Coronary artery (tissue), 2 donors: ENCODE measurements at regions not wholly inside any gene's neighbourhood (a gene's known extent, or its start where the extent isn't known, plus 50 kb on each side); places are given as distances from the start of the nearest gene placed in this dataset.

Experiments
- DNase-seq: peaks from one replicate; pipeline ENCODE4 v3.0.0-alpha.2; 2017; ENCODE audit warnings: low spot score
- H3K27ac ChIP-seq, 2 donors: fragments of 200-600 bp; sonication (generic); one replicate each; pipeline ENCODE4 v1.5.1; 2016 to 2019
- H3K4me3 ChIP-seq: fragments of 200-600 bp; sonication (generic); 2 replicates; pipeline ENCODE4 v1.5.1; 2016; ENCODE audit warnings: mild to moderate bottlenecking, moderate library complexity
- TF ChIP-seq, protein P1 (sequence below): fragments of 200-600 bp; sonication (generic); IDR thresholded peaks from one replicate; pipeline ENCODE4 v1.5.1; 2019; ENCODE audit warnings: antibody characterized with exemption

DNA sequence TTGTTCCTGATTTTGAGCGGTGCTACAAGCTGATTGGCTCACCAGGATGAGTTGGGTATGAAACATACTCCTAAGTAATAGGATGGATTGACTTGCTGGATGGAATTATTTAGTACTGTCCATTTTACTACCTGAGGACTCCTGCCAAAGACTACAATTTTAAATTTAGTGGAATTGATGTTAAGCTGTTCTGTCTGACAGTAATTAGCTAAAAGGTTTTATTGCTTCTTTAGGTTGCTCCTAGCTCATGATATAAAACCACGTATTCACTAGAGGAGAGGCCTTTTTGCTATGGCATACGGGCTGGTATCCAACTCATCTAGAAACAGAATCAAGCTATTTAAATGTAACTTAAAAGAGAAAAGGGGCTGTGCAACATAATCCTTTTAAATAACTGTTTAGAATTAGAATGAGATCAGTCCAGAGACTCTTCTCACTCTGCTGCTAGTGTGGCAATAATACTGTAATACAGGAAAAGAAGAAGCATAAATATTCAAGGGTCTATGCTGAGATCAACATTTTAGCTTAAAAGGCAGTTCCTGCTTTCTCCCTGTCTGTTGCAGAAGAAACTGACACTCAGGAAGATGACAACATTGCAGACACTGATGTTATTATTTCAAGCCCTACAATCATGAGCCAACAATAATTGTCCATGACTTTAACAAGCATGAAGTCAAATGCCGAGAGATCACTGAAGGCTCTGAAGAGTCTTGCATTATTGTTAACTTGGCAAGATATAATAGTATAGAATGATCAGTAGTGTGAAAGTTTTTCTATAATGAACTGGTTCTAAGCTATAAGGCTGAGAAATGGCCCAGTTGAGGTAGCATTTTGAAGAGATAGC, 258.7 kb upstream of the ADGRL4 start:
- TF ChIP-seq, protein P1, sequence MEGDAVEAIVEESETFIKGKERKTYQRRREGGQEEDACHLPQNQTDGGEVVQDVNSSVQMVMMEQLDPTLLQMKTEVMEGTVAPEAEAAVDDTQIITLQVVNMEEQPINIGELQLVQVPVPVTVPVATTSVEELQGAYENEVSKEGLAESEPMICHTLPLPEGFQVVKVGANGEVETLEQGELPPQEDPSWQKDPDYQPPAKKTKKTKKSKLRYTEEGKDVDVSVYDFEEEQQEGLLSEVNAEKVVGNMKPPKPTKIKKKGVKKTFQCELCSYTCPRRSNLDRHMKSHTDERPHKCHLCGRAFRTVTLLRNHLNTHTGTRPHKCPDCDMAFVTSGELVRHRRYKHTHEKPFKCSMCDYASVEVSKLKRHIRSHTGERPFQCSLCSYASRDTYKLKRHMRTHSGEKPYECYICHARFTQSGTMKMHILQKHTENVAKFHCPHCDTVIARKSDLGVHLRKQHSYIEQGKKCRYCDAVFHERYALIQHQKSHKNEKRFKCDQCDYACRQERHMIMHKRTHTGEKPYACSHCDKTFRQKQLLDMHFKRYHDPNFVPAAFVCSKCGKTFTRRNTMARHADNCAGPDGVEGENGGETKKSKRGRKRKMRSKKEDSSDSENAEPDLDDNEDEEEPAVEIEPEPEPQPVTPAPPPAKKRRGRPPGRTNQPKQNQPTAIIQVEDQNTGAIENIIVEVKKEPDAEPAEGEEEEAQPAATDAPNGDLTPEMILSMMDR: no peak
- no peak for DNase-seq
- H3K27ac ChIP-seq: no peak overlapping the region
- no peak overlapping the region for H3K4me3 ChIP-seq

DNA sequence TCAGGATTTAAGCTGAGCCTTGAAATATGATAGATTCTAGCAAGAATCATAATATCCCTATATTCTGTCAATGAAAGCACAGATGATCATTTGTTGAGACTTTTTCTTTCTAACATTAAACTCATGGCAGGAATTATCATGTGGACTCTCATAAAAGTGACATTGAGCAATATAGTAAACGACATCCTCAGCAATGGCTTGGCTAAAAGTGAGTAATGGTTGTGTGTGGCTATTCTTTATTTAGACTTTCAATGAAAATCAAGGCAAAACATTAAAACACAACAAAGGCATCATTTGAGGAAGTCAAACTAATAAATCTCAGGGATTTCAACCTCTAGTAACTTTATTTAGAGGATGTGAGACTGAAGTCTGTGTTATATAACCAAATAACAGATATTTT, 257.8 kb upstream of the ADGRL4 start:
- no peak for DNase-seq
- Histone ChIP-seq H3K4me3 (no peak overlapping the region), H3K27ac (no peak overlapping the region)
- TF ChIP-seq, protein P1: no peak

DNA sequence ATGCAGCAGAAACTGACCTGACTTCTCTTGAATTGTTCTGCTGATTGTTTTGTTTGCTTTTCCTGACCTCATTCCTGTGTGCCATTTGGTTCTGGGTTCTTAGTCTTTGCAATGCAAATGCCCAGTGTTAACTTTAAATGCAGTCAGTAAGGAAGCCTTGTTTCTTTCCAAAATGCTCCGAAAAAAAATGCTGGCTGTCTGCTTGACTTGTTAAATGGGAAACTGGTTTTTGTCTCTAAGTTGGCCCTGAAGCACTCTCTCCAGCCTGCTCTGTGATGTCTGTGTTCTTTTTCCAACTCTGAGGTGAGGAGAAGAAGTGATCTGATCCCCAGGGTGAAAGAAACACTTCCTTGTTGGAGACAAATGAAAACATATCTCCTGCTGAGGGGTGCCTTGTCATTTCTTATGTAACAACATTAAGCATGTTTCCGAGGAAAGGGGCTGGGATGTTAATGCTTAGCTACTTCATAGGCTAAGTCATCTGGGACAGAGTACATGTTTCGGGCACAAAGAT, 256.3 kb upstream of the ADGRL4 start:
- Histone ChIP-seq H3K4me3 (no peak overlapping the region), H3K27ac (no peak overlapping the region)
- DNase-seq: no peak
- TF ChIP-seq, protein P1: no peak

DNA sequence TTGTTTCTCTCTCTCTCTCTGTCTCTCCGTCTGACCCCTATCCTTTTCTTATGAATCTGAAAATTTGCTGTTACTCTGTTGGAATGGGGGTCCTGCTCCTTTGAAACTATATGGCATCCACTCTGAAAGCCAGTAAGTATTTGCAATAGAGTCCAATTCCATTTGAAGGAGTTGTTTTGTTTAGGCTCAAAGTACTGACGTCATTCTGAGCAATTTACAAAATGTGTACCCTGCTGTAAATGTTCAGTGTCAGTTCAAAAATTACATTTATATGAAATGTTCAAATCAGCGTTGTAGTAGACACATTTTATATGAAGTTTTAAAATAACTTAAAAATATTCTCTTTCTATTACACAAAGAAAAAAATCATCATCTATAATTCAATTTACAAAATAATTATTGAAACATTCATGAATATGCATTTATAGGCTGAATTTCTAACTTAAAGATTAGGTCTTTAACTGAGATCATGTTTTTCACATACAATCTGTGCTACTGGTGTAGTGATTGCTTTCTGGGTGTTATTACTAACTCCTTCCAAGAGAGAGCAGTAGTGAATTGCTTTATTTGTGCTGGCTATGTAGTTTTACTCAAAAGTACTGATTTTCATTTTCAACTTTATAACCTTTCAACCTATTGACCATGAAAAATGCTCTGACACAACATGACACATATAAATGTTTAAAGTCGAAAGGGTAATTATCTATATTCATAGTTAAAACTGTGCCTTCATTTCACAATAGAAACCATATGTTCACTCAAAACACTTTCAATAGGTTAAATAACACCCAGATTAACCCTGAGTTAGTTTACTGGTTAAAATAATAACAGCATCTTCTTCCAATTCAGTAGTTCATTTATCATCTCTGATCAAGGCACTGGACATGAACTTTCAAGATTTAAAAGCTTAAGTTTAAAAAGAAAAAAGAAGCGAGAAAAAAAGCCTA, 253.1 kb upstream of the ADGRL4 start:
- Histone ChIP-seq H3K27ac (no peak overlapping the region), H3K4me3 (no peak overlapping the region)
- no peak for DNase-seq
- TF ChIP-seq, protein P1: no peak

DNA sequence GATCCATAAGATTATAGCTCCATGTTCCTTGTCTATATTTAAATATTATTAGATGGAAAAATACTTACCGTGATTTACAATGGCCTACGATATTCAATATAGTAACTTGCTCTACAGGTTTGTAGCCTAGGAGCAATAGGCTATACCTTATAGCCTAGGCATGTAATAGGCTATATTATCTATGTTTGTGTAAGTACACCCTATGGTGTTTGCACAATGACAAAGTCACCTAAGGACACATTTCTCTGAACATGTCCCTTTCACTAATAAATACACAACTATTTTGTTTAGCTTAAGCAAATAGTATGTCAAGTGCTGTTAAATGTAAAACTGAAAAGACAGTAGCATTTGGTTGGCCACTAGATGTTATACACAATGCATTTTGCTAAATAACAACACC, 248.9 kb upstream of the ADGRL4 start:
- no peak overlapping the region for H3K4me3 ChIP-seq
- no peak for DNase-seq
- TF ChIP-seq, protein P1: no peak
- no peak overlapping the region for H3K27ac ChIP-seq

DNA sequence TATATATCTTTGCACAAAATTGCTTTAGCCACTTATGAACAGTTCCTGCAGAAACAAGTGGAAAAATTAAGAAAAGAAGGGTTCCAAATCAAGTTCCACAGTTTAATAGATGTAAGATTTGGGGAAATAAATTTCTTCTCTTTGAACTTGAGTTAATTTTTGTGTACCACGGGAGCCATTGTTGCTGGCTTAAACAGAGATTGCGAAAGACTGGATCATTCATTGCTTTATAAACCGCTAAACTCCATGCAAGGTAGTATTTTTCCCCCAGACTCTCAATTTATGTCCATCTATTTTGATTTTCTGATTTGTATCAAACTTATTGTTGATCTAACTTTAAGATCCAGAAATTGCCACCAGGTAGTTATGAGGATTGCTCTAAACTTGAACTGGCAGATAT, 246.1 kb upstream of the ADGRL4 start:
- H3K4me3 ChIP-seq: no peak overlapping the region
- TF ChIP-seq, protein P1: no peak
- H3K27ac ChIP-seq: no peak overlapping the region
- no peak for DNase-seq
